ENCODE measurements at regions not wholly inside any gene's neighbourhood (a gene's known extent, or its start where the extent isn't known, plus 50 kb on each side); places are given as distances from the start of the nearest gene placed in this dataset.

DNA sequence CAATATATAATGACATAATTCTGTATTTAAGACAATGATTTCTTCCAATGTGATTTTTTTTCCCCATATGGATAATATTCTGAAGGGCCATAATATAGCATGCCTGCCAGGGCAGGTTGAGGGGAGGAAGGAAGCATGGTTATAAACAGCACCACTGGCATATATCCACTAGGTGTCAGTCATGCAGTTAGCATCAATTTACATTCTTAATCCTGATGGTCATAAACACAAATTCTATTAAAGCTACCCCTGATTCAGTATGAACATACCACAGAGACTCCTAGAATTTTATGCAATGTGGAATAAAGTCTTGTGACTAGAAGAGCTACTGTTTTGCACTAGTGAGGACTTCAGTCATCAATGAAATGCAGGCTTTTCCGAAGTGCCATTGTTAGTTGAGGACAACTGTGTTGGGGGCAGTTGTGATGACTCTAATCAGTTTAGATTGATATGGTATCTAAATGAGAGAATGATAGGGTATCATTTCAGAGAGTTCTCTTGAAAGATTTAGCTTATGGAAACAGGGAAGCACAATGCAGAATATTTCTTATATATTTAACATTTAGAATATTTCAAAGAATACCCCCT is 342.7 kb upstream of the NR5A2 start:
- peak; percentile 39 for DNase-seq

- no peak for DNase-seq
Measured at GRCh38 chr1:199685369-199685768, 342.1 kb upstream of the NR5A2 start.

DNA sequence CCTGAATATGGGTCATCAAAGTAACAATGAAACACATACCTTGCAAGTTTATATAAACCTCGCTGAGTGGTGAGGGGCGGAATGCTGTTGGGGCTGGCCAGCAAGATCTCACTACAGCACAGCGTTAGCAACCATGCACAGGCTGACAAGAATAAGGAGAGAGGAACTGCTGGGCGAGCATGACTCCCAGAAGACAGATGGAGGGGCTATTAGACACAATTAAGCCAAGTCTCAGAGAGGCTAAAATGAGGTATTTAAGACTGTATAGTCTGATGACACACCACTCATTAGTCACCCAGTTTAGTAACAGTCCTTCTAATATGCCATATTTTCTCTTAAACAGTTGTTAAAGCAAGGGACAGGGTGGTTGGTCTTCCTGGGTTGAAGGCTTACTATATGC is 340.2 kb upstream of the NR5A2 start:
- no peak for DNase-seq

DNA sequence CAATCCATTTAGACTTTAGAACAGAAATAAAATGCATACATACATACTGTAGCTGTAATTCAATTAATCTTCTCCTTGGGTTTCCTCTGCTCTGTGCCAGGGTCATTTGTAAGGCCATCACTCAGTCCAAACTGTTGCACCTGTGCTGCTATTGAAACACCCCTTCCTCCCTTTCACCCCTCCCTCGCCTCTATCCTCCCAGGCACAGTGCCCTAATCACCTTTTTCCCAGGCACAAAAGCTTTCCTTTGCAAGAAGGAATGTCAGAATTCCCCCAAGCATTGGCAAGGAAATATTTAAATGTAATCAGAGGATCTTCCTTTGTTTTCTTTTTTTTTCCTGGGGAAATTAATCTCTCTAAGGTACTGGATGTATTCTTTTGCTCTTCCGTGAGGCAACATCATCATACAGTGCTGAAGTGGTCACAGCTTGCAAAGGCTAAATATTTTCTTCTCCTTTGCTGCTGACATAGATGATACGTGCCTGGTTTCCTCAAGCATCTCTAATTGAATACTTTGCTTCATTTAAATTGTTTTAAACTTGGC is 339.3 kb upstream of the NR5A2 start:
- DNase-seq = no peak

- no peak for DNase-seq
Measured at GRCh38 chr1:199688774-199689173, 338.7 kb upstream of the NR5A2 start.

DNA sequence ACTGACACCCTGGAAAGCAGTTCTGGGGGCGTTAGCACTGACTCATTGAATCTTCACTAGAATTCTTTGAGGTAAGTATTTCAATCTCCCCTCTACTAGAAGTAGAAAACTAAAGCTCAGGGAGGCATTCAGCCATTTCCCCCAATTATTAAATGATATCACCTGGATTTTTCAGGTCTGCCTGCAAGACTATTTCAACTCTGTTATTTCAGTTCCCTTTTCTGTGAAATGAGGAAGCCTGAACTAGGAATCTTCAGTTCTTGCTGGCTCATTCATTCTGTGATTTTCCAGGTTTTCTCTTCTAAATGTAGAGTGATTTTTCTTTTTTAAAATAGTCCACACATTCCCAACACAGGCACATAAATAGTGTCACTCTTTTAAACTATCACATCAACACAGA is 337.0 kb upstream of the NR5A2 start:
- DNase-seq = no peak

GRCh38 chr1:199691540-199691939 is 336.0 kb upstream of the NR5A2 start:
- DNase-seq = peak; percentile 92

DNA sequence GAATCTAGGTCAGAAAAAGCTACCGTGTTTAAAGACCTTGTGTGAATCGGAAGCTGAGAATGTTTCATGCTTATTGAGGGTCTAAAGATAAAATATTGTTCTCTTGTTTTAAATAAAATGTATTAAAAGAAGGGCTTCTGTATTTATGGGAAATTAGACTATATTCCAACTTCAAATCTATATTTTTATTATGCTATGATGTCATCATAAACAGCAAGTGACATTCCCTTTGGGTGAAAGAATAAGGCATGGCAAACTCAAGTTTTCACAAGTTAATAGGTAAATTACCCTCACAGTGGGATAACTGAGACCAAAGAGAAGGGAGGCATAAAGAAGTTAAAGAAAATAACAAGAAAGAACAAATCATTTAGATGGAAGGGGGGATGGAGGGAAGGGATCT is 333.8 kb upstream of the NR5A2 start:
- no peak for DNase-seq

GRCh38 chr1:199696225-199696624 is 331.3 kb upstream of the NR5A2 start:
- no peak for DNase-seq

DNA sequence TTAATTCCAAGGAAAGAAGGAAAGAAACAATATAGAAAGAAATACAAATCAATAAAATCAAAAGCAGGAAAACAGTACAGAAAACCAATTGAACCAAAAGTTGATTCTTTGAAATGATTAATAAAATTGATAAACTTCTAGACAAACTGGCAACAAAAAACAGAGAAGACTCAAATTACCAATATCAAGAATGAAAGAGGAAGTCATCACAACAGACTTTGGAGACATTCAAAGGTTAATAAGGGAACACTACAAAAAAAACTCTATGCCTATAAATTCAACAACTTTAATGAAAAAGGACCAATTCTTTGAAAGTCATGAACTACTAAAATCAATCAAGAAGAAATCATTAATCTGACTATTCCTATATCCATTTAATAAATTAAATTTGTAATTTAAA is 329.3 kb upstream of the NR5A2 start:
- DNase-seq = no peak

- DNase-seq = no peak
Measured at GRCh38 chr1:199700551-199700950, 327.0 kb upstream of the NR5A2 start.

DNA sequence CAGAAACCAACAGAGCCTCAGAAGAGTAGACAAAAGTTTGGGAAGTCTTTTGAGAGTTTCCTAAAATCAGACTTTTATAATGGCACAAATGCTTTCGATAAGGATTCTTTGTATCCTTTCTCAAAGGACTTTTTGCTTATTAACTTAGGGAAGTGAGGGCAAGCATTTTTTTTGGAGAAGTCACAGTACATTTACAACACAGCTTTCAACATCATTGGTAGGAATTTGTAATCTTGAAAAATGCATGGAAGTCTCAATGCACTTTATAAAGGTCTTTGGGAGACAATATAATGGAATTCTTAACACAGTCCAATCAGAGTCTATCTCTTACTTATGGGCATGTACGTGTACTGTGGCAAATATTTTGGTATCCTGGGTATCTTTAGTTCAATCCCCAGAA is 325.8 kb upstream of the NR5A2 start:
- DNase-seq = no peak

DNA sequence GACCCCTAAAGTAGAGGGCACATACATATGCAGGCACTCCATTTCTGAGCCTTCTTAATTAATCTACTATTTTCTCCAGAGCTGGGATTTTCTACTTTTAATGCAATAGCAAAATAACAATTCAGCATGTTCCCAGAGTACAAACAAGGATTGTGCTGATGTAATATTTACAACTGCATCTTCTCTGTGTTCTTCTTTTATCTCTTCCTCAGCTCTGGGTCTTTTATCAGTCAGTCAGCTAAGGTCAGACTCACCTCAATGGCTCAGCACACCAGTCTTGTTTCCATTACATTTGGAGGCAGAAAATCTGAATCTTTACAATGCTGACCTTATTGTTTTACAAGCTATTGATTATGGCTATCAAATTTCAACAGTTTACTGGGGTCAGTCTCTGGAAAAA is 323.3 kb upstream of the NR5A2 start:
- no peak for DNase-seq

GRCh38 chr1:199705825-199706224 is 321.7 kb upstream of the NR5A2 start:
- DNase-seq = no peak

GRCh38 chr1:199706826-199707606 is 320.5 kb upstream of the NR5A2 start:
- DNase-seq = no peak

- DNase-seq = no peak
Measured at GRCh38 chr1:199710974-199711373, 316.5 kb upstream of the NR5A2 start.

- no peak for DNase-seq
Measured at GRCh38 chr1:199716729-199717128, 310.8 kb upstream of the NR5A2 start.

GRCh38 chr1:199719156-199719842 is 308.2 kb upstream of the NR5A2 start:
- no peak for DNase-seq

DNA sequence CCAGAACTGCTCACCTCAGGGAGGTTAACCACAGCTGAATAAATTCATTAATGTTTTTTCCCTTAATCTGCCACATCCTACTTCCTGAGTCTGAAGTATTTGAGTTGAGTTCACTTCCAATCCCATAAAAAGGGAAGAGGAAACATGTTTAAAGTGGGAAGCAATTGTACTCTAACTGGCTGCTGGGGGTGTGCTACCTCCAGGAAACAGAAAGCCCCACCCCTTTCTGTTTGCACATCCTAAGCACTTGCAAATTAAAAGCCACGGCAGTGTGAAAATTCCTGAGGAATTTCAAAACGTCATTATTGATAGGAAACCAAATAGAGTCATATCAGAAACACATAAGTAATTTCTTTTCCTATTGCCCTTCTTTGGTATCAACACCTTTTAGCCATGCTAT is 307.0 kb upstream of the NR5A2 start:
- no peak for DNase-seq

DNA sequence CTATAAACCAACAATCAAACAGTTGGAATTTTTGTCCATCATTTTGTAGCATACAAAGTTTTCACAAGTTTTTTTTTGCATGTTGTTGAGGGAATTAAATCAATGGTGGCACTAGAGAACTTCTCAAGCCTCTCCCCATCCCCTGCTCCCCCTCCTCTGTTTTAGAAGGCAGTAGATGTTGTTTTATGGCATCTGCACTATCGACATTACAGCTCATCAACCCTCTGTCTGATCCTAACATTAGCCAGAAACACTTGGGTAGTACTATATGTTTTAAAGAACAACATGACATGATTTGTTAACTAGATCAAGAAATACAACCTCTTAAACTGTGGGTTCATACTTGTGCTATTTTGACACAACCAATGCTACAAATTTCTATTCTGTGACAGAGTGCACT is 306.5 kb upstream of the NR5A2 start:
- DNase-seq = no peak

- no peak for DNase-seq
Measured at GRCh38 chr1:199723250-199723956, 304.1 kb upstream of the NR5A2 start.

DNA sequence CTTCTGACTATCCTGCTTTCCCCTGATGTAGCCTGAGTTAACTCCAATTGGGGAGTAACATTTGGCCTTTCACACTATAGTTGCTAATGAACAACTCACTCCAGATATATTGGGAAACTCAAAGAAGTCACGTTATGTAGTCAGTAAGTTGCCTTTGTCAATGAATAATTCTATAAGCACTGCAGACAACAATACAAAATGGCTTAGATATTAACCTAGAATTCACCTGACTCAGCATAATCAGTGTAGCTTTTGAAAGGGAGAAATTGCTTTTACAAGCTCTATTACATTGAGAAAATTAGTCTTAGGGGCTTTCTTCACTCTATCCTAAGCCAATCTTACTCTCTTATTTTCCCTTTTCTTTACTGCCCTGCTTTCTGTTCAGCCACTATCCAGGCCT is 303.5 kb upstream of the NR5A2 start:
- no peak for DNase-seq

DNA sequence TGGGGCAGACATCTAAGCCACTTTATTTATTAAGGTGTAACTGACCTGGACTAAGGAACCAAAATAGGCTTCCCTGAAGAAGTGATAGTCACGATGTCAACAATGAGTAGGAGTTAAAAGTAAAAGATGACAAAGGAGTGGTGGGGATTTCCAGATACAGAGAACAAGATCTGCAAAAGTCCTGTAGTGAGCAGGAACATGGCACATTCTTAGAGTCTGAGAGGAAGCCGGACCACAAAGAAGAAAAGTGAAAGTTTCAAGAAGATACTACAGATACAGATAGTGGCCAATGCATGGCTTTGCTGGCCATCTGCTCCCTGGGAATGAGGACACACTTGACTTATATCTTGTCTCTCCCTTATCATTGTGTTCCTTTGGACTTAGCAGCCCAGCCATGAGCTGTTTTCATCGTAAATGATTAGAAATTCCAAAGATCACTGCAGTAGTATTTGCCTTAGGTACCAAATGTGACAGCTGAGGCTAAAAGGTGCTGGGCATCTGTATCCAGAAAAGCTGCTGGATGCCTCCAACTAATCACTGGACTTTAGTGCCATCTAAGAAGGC is 302.4 kb upstream of the NR5A2 start:
- DNase-seq = no peak

All from DMS153 (cell line).